ENCODE measurements at regions not wholly inside any gene's neighbourhood (a gene's known extent, or its start where the extent isn't known, plus 50 kb on each side); places are given as distances from the start of the nearest gene placed in this dataset.

GRCh38 chr10:61262486-61263261, 190.5 kb downstream of the TMEM26 start:
- TF ChIP-seq EZH2 (IDR thresholded peaks at IDR 0.05; ENCODE audit: insufficient read depth, poor library complexity, severe bottlenecking) (no peak), EZH2phosphoT487 (IDR thresholded peaks at IDR 0.05; ENCODE audit: insufficient read depth, low read depth) (no peak)
